A549 (cell line): ENCODE measurements at regions not wholly inside any gene's neighbourhood (a gene's known extent, or its start where the extent isn't known, plus 50 kb on each side); places are given as distances from the start of the nearest gene placed in this dataset.

Experiments used
- POLR2A ChIP-seq: IDR thresholded peaks from 2 replicates; pipeline ENCODE4 v1.6.1; 2012; ENCODE audit warnings: mild to moderate bottlenecking, low read length
- SREBF2 ChIP-seq: fragments of 450-650 bp; IDR thresholded peaks from 2 replicates; pipeline ENCODE4 v1.6.1; 2014; ENCODE audit warnings: mild to moderate bottlenecking, moderate library complexity
- TF ChIP-seq, protein P1 (sequence below): fragments of >200 bp; sonication (Bioruptor Twin); formaldehyde crosslinking; IDR thresholded peaks from 3 replicates; pipeline ENCODE4 v1.5.1; 2016
- TF ChIP-seq, protein P2 (sequence below): fragments of 200-600 bp; sonication (generic); IDR thresholded peaks from 2 replicates; pipeline ENCODE4 v1.6.1; 2016; ENCODE audit warnings: antibody characterized with exemption, mild to moderate bottlenecking, moderate library complexity

DNA sequence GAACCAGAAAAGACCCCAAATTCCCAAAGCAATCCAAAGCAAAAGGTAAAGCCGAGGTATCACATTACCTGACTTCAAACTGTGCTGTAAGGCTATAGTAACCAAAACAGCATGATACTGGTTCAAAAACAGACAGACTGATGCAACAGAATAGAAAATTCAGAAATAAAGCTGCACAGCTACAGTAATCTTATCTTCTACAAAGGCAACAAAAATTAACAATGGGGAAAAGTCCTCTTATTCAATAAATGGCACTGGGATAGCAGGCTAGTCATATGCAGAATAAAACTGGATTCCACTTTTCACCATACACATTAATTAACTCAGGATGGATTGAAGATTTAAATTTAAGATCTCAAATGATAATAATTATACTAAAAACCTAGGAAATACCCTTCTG is 392.6 kb upstream of the CBLB start:
- TF ChIP-seq, protein P1, sequence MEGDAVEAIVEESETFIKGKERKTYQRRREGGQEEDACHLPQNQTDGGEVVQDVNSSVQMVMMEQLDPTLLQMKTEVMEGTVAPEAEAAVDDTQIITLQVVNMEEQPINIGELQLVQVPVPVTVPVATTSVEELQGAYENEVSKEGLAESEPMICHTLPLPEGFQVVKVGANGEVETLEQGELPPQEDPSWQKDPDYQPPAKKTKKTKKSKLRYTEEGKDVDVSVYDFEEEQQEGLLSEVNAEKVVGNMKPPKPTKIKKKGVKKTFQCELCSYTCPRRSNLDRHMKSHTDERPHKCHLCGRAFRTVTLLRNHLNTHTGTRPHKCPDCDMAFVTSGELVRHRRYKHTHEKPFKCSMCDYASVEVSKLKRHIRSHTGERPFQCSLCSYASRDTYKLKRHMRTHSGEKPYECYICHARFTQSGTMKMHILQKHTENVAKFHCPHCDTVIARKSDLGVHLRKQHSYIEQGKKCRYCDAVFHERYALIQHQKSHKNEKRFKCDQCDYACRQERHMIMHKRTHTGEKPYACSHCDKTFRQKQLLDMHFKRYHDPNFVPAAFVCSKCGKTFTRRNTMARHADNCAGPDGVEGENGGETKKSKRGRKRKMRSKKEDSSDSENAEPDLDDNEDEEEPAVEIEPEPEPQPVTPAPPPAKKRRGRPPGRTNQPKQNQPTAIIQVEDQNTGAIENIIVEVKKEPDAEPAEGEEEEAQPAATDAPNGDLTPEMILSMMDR, result no peak
- TF ChIP-seq POLR2A (no peak), SREBF2 (no peak)
- TF ChIP-seq, protein P2, sequence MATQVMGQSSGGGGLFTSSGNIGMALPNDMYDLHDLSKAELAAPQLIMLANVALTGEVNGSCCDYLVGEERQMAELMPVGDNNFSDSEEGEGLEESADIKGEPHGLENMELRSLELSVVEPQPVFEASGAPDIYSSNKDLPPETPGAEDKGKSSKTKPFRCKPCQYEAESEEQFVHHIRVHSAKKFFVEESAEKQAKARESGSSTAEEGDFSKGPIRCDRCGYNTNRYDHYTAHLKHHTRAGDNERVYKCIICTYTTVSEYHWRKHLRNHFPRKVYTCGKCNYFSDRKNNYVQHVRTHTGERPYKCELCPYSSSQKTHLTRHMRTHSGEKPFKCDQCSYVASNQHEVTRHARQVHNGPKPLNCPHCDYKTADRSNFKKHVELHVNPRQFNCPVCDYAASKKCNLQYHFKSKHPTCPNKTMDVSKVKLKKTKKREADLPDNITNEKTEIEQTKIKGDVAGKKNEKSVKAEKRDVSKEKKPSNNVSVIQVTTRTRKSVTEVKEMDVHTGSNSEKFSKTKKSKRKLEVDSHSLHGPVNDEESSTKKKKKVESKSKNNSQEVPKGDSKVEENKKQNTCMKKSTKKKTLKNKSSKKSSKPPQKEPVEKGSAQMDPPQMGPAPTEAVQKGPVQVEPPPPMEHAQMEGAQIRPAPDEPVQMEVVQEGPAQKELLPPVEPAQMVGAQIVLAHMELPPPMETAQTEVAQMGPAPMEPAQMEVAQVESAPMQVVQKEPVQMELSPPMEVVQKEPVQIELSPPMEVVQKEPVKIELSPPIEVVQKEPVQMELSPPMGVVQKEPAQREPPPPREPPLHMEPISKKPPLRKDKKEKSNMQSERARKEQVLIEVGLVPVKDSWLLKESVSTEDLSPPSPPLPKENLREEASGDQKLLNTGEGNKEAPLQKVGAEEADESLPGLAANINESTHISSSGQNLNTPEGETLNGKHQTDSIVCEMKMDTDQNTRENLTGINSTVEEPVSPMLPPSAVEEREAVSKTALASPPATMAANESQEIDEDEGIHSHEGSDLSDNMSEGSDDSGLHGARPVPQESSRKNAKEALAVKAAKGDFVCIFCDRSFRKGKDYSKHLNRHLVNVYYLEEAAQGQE, result no peak
